OCI-LY3 (cell line): ENCODE measurements at regions not wholly inside any gene's neighbourhood (a gene's known extent, or its start where the extent isn't known, plus 50 kb on each side); places are given as distances from the start of the nearest gene placed in this dataset.

Experiments used
- EZH2phosphoT487 ChIP-seq: fragments of 200-600 bp; shearing (Covaris generic); IDR thresholded peaks from 2 replicates; pipeline ENCODE4 v1.6.1; 2018; ENCODE audit warnings: antibody characterized with exemption, mixed run types, low read depth
- TF ChIP-seq, protein P1 (sequence below): fragments of 200-600, 300-600 bp; sonication (generic); IDR thresholded peaks from 2 replicates; pipeline ENCODE4 v1.5.1; 2014; ENCODE audit warnings: antibody characterized with exemption, low read length, low read depth

GRCh38 chr7:35374858-35375257 is 121.0 kb upstream of the TBX20 start:
- TF ChIP-seq, protein P1, sequence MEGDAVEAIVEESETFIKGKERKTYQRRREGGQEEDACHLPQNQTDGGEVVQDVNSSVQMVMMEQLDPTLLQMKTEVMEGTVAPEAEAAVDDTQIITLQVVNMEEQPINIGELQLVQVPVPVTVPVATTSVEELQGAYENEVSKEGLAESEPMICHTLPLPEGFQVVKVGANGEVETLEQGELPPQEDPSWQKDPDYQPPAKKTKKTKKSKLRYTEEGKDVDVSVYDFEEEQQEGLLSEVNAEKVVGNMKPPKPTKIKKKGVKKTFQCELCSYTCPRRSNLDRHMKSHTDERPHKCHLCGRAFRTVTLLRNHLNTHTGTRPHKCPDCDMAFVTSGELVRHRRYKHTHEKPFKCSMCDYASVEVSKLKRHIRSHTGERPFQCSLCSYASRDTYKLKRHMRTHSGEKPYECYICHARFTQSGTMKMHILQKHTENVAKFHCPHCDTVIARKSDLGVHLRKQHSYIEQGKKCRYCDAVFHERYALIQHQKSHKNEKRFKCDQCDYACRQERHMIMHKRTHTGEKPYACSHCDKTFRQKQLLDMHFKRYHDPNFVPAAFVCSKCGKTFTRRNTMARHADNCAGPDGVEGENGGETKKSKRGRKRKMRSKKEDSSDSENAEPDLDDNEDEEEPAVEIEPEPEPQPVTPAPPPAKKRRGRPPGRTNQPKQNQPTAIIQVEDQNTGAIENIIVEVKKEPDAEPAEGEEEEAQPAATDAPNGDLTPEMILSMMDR, result no peak
- TF ChIP-seq EZH2phosphoT487, result no peak
